ENCODE measurements at regions not wholly inside any gene's neighbourhood (a gene's known extent, or its start where the extent isn't known, plus 50 kb on each side); places are given as distances from the start of the nearest gene placed in this dataset.

DNA sequence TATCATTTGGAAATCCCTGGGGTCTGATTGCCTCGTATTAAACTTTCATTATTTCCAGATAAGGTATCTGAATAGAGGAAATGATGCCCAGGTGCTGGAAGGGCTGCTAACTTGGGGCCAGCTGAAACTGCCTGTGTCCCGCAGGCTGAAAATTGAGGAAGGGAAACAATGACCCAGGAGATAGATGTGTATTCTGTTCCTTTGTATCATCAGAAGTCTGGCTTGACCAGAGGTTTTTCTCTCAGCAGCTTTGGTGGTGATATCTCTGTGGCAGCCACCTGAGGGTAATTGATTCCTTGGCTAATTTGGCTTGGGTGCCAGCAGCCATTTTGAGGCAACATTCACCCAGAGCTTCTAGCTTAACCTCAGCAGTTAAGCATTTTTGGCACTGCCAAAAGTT lies 90.0 kb upstream of the STT3B start:
- TF ChIP-seq, protein P1, sequence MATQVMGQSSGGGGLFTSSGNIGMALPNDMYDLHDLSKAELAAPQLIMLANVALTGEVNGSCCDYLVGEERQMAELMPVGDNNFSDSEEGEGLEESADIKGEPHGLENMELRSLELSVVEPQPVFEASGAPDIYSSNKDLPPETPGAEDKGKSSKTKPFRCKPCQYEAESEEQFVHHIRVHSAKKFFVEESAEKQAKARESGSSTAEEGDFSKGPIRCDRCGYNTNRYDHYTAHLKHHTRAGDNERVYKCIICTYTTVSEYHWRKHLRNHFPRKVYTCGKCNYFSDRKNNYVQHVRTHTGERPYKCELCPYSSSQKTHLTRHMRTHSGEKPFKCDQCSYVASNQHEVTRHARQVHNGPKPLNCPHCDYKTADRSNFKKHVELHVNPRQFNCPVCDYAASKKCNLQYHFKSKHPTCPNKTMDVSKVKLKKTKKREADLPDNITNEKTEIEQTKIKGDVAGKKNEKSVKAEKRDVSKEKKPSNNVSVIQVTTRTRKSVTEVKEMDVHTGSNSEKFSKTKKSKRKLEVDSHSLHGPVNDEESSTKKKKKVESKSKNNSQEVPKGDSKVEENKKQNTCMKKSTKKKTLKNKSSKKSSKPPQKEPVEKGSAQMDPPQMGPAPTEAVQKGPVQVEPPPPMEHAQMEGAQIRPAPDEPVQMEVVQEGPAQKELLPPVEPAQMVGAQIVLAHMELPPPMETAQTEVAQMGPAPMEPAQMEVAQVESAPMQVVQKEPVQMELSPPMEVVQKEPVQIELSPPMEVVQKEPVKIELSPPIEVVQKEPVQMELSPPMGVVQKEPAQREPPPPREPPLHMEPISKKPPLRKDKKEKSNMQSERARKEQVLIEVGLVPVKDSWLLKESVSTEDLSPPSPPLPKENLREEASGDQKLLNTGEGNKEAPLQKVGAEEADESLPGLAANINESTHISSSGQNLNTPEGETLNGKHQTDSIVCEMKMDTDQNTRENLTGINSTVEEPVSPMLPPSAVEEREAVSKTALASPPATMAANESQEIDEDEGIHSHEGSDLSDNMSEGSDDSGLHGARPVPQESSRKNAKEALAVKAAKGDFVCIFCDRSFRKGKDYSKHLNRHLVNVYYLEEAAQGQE (IDR thresholded peaks at IDR 0.05; ENCODE audit: low read depth) = no peak
- TF ChIP-seq POLR2AphosphoS5 (IDR thresholded peaks at IDR 0.05; ENCODE audit: low read depth, low read length) (no peak), SRF (IDR thresholded peaks at IDR 0.05; ENCODE audit: low read depth) (no peak), CTCF (IDR thresholded peaks at IDR 0.05 in 2 of 3, conservative IDR thresholded peaks at IDR 0.05 in 1 of 3; ENCODE audit: borderline replicate concordance in 1 of 3, insufficient read depth in 1 of 3, low read depth in 2 of 3, low read length in 2 of 3) (no peak), POLR2A (IDR thresholded peaks at IDR 0.05; ENCODE audit: borderline replicate concordance, extremely low read depth, insufficient read depth, insufficient read length) (no peak), YY1 (IDR thresholded peaks at IDR 0.05; ENCODE audit: extremely low read depth, insufficient replicate concordance, low read depth, low read length) (no peak), JUND (IDR thresholded peaks at IDR 0.05) (no peak)

All from HCT116 (cell line).